Left renal cortex interstitium (tissue), 4 donors: ENCODE measurements at regions not wholly inside any gene's neighbourhood (a gene's known extent, or its start where the extent isn't known, plus 50 kb on each side); places are given as distances from the start of the nearest gene placed in this dataset.

Source experiments
- DNase-seq, 4 donors: peaks; one replicate each; pipeline ENCODE4 v3.0.0-alpha.2; 2013; ENCODE audit warnings: low read depth in 4 of 4, low spot score in 2 of 4, missing footprints in 1 of 4

DNA sequence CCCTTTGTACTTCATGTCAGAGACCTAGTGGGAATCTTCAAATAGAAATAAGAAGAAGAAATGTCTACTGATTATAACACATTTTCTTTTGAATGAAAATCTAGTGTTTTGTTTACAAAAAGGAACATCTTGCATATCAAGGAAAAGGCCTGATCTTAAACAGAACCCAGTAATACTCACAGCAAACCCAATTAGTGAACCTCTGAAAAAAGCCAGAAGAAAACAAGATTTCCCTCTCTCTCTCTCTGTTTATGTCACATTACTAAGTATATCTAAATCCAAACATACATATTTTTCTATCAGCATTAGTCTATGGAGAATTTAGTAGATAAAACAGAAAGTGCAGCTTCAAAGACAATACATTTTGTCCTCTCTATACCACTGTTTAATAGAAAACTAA is 457.9 kb downstream of the NR2F1-AS1 start:
- no peak for DNase-seq

DNA sequence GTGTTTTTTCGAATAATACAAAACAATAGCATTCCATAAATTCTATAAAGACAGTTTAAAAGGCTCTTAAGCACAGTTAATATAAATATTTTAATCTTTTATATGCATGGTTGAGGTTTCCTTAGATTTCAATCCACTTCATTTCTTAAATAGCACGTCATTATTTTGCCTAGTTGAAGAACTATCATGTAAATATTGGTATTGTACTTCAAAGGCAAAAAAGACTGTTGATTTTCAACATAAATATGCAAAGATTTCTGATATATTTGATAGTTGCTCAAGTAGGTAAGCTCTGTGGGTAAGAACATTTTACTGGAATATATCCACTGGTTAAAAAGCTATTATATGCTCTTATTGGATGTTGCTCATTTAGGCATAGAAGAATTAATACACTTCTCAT is 458.6 kb downstream of the NR2F1-AS1 start:
- DNase-seq = no peak

DNA sequence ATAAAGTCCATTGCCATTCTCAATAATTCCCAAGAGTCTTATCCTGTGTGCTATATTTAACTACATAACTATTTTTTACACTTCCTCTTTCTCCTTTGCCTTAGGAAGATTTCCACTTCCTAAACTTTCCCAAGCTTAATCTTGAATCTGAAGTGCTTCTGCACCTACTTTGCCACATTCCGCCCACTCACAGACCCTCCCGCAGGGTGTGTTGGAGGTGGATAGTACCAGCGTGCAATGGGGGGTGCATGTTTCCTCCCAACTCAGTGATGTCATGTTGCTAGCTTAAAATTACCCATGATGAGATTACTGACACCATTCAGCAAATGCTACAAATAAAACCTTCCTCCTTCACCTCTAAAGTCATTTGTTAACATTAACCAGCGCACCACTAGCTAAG is 460.2 kb downstream of the NR2F1-AS1 start:
- DNase-seq = no peak

- no peak for DNase-seq
Observed at GRCh38 chr5:93120051-93120450, 461.0 kb downstream of the NR2F1-AS1 start.

- DNase-seq = no peak
Observed at GRCh38 chr5:93117751-93118531, 463.1 kb downstream of the NR2F1-AS1 start.

DNA sequence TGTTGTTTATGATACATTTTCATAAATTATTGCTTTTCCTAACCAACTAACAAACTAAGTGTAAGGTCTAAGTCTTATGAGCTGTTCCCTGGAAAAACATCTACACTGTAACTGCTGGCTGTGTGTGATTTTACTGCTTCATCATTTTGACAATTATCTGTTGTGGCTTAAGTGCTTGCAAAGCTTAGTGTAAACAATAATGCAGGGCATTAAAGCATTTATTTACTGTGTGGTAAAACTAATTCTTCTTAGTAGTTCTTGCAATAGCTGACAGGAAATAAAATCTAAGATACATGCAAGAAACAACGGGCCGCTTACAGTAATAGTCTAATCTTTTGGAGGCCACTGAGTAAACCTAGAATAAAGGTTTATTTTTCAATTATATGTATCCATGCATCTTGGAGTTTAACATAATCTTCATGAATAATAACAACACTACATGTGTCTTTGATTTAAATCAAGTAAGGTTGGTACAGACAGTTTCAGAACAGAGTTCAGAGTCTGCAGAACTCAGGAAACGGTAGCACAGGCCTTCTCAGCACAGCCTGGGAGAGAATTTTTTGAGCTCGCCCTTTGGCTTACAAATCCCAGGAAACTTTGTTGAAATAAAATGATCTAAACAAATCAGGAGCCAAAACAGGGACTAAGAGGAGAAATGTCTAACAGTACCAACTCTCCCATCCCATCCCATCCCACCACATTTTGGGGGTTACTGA is 473.1 kb downstream of the NR2F1-AS1 start:
- no peak for DNase-seq

GRCh38 chr5:93107141-93107540 is 473.9 kb downstream of the NR2F1-AS1 start:
- no peak for DNase-seq

DNA sequence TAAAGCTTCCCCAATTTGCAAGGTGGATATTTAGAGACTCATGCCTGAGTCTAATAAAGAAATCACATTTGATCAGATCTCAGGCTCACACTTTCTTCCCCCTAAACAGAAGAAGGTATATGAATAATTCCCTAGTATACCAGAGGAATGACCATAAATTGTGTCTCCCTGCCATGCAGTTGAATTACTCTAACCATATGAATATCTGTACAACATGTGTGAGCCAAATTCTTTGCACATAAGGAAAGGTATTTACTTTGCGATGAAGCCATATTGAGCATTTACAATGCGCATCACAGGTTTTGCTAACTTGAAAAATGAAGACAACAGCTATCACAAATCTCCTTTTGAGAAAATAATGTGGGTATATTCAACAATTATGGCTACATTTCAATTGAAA is 479.4 kb downstream of the NR2F1-AS1 start:
- DNase-seq = no peak

DNA sequence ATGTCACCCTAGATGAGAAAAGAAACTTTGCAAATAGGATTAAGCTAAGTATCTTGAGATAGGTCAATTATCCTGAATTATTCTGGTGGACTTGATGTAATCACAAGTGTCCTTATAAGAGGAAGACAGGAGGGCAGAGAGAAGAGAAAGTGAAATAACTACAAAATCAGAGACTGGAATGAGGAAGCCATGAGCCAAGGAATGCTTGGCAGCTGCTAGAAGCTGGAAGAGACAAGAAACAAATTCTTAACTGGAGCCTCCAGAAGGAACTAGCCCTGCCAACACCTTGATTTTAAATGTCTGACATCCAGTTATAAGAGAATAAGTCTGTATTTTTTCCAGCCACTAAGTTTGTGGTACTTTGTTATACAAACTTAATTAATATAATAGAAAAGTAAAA is 480.0 kb downstream of the NR2F1-AS1 start:
- DNase-seq = no peak

- DNase-seq = peak in 1 of 4 donors; percentile 28
Observed at GRCh38 chr5:93100428-93100827, 480.6 kb downstream of the NR2F1-AS1 start.

DNA sequence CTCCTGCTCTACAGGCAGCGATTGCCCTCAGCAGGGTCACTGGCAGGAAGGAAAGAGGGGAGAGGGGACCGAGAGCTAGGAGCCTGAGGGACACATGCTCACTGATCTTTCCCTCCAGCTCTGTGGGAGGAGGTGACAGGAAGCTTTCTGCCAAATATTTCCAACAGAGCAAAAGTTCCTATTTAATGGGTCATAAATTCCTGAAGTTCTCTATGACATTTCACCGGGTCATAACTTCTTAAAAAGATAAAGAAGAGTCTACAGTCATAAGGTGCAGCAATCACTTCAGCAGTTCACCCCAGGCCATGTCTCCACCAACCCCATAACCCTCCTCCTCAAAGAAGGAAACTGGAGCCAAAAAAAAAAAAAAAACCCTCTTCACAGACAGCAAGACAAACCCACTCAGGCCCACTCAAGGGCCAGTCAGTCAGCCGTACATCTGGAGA is 481.1 kb downstream of the NR2F1-AS1 start:
- DNase-seq = peak in 1 of 4 donors; percentile 21

DNA sequence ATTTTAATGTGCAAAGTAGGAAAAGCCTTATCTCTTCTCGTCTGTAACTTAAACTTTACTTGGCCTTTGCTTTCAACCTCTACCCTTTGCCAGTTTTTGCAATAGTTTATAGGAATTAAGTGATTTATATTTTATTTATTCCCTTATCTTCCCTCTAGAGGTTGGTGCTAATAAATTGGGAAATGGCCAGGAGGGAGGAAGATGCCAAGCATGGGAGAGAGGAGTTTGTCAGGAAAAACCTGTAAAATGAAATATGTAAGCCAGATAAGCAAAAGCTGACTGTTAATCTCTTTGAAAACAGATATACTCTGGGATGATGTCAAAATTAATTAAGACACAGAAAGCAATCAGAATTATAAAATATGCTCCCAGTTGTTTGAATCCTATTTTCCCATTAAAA is 484.5 kb downstream of the NR2F1-AS1 start:
- no peak for DNase-seq

DNA sequence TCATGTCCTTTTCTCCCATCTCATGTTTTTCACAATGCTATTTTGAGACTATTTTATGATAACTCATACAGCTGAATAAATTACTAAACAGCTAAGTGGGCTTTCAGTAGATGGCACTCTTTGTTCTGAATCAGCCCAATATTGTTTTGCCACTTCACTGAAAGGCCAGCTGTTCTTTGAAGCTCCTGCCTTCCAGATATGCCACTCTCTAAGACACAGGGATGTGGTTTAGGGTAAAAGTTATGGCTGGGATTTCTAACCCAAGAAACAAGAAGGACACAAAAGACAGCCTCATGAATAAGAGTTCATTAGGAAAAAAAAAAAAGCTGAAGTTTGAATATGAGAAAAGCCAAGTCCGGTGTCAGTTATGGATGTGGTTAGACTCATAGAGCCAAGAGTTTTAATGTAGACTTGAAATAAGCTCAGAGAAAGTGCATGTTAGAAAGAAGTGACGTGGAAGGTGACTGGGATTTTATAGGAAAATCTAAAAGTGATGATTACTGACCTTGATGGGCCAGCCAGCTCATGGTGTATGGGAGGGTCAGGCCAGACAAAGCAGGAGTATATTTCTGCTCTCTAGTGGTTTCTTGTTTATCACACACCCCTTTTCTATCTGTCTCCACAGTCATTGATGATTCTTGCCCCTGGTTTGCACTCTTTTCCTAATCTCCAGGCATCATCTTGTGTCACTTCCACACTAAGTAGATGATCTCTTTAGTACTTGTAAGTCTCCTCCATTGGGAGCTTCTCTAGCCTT is 488.5 kb downstream of the NR2F1-AS1 start:
- DNase-seq = no peak

- DNase-seq = no peak
Observed at GRCh38 chr5:93090698-93091097, 490.3 kb downstream of the NR2F1-AS1 start.

DNA sequence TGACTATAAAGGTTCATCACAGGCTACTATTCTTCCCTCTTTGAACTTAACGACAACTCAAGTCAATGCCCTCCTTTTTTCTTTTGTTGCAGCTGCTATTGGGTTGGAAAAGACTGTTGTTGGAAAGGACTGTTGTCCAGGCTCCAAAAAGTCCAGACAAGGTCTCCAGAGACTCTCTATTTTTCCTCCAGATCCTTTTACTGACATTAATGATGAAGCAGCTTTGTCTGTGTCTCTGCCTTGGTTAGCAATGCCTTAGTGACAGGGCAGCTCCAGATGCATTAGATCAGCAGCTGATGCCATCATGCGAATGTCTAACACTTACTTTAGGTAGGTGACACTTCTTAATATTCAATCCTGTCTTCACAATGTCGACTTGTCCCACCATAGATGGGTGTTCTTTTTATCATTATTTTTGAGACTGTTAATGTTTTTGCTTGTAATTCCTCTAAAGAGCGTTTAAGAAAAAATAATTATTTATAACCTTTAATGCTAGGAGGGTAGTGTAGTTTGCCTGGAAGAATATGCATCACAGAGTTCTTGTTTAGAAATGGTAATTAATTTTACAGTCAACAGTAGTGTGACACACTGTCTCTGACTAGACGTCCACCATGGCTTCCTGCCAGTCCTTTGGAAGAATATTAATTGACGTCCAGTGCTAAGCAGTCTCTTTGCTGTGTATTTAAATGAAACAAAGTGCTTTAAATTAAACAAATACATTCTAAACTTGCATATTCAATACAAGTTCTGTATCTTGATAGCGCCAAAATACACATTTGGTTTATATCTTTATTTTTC is 492.2 kb downstream of the NR2F1-AS1 start:
- peak in 1 of 4 donors; percentile 39 for DNase-seq

DNA sequence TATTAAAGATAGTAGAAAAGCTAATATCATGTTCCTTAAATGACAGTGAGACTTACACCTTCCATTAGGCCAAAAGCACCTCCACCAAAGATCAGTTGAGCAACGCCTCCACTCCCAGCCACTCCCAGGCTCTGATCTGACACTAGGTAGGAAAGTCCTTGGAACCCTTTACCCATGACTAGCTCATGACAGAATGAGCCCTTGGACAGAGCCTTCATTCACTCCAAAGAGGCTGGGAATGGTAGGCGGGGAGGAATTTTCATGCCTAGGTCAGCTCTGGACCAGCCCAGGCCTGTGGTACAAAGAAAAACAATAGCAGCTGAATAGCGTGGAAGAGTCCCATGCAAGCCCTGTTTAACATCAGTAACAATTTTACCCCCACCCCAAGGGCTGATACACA is 493.7 kb downstream of the NR2F1-AS1 start:
- DNase-seq = no peak

GRCh38 chr5:93082981-93083380 is 498.0 kb downstream of the NR2F1-AS1 start:
- no peak for DNase-seq

GRCh38 chr5:93079046-93079445 is 502.0 kb downstream of the NR2F1-AS1 start:
- no peak for DNase-seq

DNA sequence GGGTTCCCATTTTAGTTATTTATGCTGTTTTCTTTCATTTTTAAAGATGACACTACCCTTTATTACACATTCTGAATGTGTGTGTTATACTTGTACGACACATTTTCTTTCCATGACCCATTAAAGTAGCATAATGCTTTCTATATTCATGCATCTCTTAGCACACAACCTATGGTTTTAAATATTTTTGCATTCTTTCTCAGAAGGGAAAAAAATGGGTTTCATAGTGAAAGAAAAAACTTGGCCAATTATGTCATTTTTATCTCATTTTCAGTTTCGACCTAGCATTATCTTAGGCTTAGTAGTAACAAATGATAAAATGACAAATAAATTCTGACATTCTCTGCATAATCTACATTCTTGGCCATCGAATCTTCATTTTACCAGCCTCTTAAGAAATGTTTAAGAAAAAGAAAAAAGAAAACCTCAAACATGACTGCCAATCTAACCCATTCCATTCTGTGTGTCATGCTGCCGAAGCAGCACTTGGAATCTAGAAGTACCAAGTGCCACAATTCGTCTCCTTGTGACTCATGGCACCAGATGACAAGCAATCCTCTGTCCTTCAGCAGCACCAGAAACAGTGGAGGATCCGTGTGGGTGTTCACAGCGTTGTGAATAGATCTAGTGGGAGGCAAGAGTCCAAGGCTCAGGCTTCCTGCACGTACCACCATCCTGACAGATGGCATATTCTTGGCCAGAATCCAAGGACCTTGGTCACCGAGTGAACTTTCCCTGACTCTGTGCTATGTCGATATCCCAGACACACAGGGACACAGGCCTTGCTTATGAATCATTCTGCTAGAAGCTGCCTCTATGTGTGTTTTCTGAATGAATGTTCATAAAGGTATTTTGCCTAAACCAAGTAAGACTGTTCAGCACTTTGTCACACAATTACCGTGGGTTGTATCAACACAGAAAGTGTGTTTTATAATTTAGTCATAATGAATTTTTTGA is 502.7 kb downstream of the NR2F1-AS1 start:
- peak in 1 of 4 donors; percentile 29 for DNase-seq
